LHCN-M2 (cell line): ENCODE measurements at regions not wholly inside any gene's neighbourhood (a gene's known extent, or its start where the extent isn't known, plus 50 kb on each side); places are given as distances from the start of the nearest gene placed in this dataset.
A peak's percentile ranks its signal among the peaks of the same experiment; 100 is the strongest.

Experiments
- DNase-seq: peaks from one replicate; pipeline ENCODE4 v3.0.0-alpha.2; 2012; ENCODE audit warnings: low read depth

DNA sequence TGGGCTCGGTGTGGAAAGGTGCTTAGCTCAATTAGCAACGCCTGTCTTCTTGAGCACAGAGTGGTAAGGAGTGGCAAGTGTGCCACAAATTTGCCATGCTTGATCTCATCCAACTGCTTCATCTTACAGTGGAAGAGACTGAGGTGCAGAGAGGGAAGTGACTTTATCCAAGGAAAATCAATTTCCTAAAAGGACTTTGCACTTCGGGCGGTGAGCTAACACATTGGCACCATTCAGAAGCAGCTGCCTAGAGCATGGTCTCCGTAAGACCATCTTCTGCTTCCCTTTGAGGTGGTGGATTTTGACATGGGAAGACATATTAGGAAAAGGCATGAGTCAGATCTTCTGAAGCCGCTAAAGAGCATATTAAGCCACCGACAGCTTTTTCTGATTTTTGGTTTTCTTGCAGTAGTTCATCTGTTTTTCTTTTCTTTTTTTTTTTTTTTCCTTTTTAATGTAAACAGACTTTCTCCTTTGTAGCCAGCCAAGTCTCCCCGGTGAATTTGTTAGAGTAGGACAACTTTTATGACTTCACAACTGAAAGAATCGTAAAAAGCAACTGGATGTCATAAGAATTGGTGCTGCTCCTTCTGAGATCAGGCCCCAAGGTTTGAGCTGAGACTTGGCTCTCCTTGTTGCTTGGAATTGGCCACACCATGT is 273.2 kb downstream of the CDC5L start:
- DNase-seq = no peak

DNA sequence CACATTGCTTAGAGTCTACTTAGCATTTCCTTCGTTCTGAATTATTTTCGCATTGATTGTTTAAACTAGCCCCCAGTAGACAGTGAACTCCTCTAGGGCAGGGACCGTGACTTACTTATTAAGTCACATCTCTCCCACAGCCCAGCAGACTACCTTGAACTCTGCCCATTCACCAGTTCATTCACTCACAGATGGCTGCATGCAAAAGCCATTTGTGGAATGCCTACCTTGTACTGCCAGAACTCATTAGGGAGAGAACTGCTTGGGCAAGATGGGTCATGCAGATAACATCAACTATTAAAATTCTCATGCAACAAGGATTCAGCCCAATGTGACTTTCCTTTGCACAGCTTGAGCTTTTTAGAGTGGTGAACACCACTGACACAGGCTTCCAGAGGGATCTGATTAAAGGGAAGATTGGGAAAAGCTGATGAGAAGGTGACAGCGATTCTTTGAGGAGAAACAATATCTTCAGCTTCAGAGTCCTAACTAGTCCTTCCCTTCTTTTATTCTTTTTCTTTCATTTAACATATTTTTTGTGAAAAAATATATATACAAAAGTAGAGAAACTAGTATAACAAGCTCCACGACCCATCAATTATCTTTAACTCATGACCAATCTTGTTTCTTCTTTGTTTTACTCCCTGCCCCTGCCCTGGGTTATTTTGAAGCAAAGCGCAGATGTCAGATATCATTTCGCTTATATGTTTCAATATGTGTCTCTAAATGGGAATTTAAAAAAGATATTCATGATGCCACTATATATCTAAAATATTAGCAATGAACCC is 273.9 kb downstream of the CDC5L start:
- no peak for DNase-seq

GRCh38 chr6:44662461-44663121 is 275.1 kb downstream of the CDC5L start:
- DNase-seq = peak; percentile 89

DNA sequence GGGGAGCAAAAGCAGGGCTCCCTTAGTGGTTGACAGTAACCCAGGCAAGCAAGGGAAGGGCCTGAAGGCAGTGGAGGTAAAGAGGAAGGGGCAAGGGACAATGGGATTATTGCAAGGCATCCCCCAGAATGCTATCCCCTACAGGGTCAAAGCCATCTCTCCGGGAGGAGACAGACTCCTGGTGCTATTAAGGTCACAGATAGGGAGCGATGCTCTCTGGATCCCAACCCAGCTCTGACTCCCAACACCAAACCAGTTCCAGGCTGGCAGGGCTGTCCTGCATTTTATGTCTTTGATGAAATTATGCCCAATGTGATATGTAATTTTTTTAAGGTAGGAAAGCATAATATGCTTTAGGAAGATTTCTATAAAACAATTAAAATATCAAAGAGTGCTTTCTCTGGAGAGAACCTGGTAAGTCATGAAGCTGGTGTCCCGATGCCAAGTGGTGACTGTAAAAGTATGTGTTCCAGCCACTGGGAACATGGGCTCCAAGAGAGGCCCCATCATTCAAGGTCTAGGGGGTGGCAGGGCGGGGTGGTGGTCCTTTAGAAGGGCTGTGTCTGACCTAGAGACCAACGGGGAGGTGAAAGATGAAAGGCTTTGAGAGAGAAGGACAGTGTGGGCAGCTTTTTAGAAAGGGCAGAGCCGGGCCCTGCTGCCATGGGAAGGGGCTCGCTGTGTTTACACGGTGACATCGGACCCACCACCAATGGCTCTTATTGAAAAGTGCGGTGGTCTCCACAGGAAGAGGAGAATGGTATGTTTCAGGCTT is 276.5 kb downstream of the CDC5L start:
- no peak for DNase-seq

DNA sequence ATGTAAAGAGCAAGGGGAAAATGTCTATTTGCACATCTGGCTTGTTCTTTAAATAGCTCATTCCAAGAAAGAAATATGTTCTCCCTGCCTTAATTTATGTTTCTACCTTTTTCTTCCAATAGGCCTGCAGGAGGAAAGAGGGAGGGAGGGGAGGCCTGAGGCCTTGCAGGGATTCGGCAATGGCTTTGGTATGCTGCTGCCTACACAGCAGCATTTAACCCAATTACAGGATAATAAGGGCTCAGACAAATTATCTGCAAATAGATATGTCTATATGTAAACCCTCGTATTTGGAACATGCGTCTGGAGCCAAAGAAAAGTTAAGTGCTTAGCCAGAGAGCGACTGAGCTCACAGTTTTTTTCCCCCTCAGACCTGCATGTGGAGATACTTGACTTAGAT is 277.2 kb downstream of the CDC5L start:
- DNase-seq = no peak

DNA sequence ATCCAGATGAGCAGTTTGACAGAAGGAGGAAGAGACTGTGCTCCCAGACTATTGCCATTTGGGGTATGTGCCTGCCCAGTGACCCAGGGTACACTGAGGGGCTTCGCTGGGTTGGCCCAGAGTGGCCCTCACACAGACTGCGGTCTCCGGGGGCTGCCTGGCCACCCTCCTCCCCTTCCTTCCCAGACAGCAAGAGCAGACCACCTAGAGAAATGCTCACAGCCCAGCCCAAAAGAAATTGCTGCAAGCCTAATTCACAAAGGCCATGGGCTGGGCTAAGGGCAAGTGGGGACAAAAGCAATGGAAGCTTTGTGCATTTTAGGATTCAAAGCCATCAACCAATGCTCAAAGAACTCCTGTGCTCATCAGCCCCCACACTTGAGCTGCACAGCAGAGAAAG is 277.6 kb downstream of the CDC5L start:
- no peak for DNase-seq

DNA sequence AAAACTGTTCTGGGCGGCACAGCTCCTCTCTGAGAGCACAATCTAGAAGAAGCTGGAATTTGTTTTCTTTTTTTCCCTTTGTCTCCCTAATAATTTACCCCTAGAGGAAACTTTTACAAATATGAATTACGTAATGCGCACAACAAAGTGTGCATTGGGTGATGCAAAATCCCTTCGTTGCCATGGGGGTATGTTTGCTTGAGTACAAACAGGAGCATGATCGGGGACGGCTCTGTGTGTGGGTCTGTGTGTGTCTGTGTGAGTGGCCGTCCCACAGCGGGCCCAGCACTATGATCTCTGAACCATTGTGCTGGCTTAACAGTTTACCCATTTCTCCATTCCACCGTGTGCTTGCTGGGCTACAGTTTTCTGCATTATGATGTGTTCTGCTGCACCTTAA is 278.2 kb downstream of the CDC5L start:
- DNase-seq = no peak

DNA sequence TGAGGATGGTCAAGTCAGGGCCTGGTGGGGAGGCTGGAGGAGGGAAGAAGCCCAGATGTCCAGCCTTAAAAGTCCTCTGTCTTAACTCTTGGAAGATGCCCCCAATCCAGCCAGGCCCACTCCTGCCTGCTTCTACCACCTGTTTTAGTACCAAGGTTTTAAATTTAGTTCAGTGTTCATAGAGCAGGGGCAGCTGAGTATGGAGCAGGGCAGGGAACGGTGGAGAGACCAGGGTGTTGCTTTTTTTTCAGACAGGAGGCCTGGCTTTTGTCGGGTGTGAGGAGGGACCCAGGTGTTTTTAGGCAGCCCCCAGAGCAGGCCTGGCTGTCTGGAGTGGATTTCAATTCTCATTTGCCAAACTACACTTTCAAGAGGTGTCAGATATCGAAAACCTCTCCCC is 278.8 kb downstream of the CDC5L start:
- DNase-seq = no peak

- DNase-seq = peak; percentile 94
These were observed 279.7 kb downstream of the CDC5L start for GRCh38 chr6:44667226-44667625.

GRCh38 chr6:44667668-44668390 is 280.3 kb downstream of the CDC5L start:
- peak; percentile 72 for DNase-seq

GRCh38 chr6:44668391-44668930 is 281.0 kb downstream of the CDC5L start:
- no peak for DNase-seq

DNA sequence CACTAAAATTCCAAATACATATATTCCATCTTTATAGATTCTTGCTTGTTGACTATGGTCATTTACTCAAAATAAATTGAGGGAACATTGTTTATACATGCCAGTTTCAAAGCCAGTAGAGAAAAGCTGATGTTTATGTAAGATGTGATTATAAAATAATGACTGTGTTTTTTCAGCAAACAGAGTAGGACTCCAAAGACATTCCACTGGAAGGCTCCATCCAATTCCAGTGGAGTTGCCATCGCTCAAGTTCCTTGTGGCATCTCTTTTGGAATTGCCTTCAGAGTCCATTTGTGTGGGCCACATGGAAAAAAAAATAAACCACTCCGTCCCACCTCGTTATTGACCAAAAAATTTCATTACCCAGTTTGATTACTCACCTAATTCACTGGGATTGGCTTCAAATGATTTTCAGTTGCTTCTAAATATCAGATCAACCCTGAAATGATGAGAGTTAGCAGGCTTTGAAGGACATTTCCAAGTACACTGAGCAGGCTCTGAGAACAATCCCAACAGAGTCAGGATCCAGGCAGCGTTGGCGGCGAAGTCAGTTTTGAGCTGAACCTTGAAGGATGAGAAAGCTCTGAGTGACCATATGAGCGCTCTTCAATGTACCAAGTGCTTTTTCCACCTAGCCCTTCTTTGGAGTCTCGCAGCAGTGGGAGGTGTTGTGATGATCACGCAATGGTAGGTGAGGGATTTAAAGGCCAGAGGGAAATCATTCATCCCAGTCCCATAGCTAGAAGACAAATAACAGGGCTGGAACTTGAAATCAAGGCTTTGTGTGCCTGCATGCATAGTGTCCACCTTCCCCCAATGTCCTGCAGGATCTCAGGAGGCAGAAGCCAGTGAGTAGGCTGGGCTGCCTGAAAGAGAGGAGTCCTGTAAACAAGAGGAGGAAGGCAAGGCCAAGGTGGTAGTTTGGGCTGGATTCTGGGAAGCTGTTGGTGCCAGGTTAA is 281.7 kb downstream of the CDC5L start:
- no peak for DNase-seq

- peak; percentile 42 for DNase-seq
These were observed 282.6 kb downstream of the CDC5L start for GRCh38 chr6:44670146-44670545.

- DNase-seq = no peak
These were observed 283.8 kb downstream of the CDC5L start for GRCh38 chr6:44671333-44671732.

- DNase-seq = peak; percentile 91
These were observed 284.6 kb downstream of the CDC5L start for GRCh38 chr6:44672086-44672485.

GRCh38 chr6:44672841-44673240 is 285.3 kb downstream of the CDC5L start:
- peak; percentile 48 for DNase-seq

DNA sequence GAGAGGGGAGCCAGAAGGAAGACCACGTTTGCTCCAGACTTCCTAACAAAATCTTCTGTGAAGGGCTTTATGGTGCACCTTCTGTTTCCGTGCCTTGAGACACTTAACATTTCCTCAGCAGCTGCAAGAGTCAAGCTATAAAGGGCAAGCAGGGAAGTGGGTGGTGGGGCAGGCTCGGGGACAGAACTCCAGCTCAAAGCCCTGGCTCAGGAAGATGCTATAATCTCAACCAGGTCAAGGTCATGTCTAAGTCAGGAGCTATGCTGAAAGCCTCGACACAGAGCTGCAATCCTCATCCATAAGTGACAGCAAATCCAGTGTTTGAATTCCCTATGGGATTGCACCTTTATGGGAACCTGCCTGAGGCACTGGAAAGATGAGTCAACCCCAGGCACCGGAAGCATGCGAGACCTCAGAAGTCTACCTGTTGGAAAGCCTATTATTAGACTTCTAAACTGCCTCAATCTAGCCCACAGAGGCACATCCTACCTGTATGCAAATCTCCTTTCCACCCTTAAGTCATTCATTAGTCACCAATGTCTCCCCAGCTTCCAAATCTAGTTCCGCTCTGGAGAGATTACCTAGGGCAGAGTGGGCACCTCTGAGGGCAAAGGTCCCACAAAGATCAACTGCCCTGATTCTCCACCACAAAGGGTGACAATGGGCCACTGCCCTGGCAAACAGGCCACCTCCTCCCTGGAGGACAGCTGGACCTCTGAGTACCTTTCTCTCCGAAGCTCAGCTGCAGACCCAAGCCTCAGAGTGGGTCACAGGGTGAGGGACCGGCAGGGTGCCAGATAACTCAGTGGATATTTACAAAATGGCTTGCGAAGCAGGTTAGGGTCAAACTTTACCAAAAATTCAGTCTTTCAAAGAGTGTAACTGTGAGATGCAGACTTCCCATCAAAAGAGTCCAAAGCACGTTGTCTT is 287.0 kb downstream of the CDC5L start:
- DNase-seq = no peak

- no peak for DNase-seq
These were observed 287.9 kb downstream of the CDC5L start for GRCh38 chr6:44675449-44675848.
